Caco-2 (cell line): ENCODE measurements at regions not wholly inside any gene's neighbourhood (a gene's known extent, or its start where the extent isn't known, plus 50 kb on each side); places are given as distances from the start of the nearest gene placed in this dataset.

Experiments used
- BruUV-seq: library from RNA; stranded (reverse); fragments of 400-500 nt; replicated peaks from 2 replicates; lab custom pipeline; 2021; lab: Mats Ljungman, UMichigan
- CTCF ChIA-PET: fragments of 300-600 bp; sonication (Branson Sonifier 250); formaldehyde crosslinking; loops from one replicate; lab custom pipeline; 2022; ENCODE audit warnings: antibody characterized with exemption; lab: Charles Lee
- POLR2A ChIA-PET: fragments of 300-600 bp; sonication (Branson Sonifier 250); formaldehyde crosslinking; loops from one replicate; lab custom pipeline; 2022; ENCODE audit warnings: antibody characterized with exemption; lab: Charles Lee
- DNase-seq, 2 experiments: peaks; one replicate each; pipeline versions ENCODE4 v3.0.0 to v3.0.0-alpha.2; 2020 to 2022
- H3K27me3 ChIP-seq: replicated peaks from 2 replicates; pipeline ENCODE4 v1.6.0; 2011; ENCODE audit warnings: low read length; ENCODE audit not compliant: control insufficient read depth, insufficient read depth
- H3K36me3 ChIP-seq: 2 replicates; pipeline ENCODE4 v1.5.1; 2011; ENCODE audit warnings: low read length; ENCODE audit not compliant: control insufficient read depth, insufficient read depth
- H3K4me1 ChIP-seq: fragments of 250-450 bp; sonication (Bioruptor Pico); 2 replicates; pipeline ENCODE4 v1.5.1; 2020; ENCODE audit warnings: mild to moderate bottlenecking
- H3K4me3 ChIP-seq: 2 replicates; pipeline ENCODE4 v1.5.1; 2011; ENCODE audit warnings: low read depth, mild to moderate bottlenecking, control low read depth, low read length
- H3K9me3 ChIP-seq: fragments of 250-450 bp; sonication (Bioruptor Pico); 2 replicates; pipeline ENCODE4 v1.5.1; 2020; ENCODE audit warnings: mild to moderate bottlenecking, moderate library complexity
- H3K27ac Mint-ChIP-seq: one replicate; pipeline ENCODE4 v1.8.0; 2022; ENCODE audit warnings: mixed read lengths; ENCODE audit not compliant: unreplicated experiment
- H3K27me3 Mint-ChIP-seq: one replicate; pipeline ENCODE4 v1.8.0; 2022; ENCODE audit warnings: mixed read lengths; ENCODE audit not compliant: insufficient read depth, unreplicated experiment
- H3K36me3 Mint-ChIP-seq: one replicate; pipeline ENCODE4 v1.8.0; 2022; ENCODE audit warnings: mild to moderate bottlenecking, mixed read lengths; ENCODE audit not compliant: insufficient read depth, unreplicated experiment
- H3K4me1 Mint-ChIP-seq: one replicate; pipeline ENCODE4 v1.8.0; 2022; ENCODE audit warnings: low read depth, mixed read lengths; ENCODE audit not compliant: unreplicated experiment
- H3K4me3 Mint-ChIP-seq: one replicate; pipeline ENCODE4 v1.8.0; 2022; ENCODE audit warnings: mild to moderate bottlenecking, moderate library complexity, mixed read lengths; ENCODE audit not compliant: unreplicated experiment
- H3K9me3 Mint-ChIP-seq: one replicate; pipeline ENCODE4 v1.8.0; 2022; ENCODE audit warnings: mixed read lengths; ENCODE audit not compliant: unreplicated experiment
- intact Hi-C: fragments of 100-400 bp; cut with micrococcal nuclease; formaldehyde crosslinking; loops from one replicate; pipeline ENCODE4 v1.10.0; 2022; ENCODE audit not compliant: unreplicated experiment
- TF ChIP-seq, protein P1 (sequence below), 2 experiments: fragments of 200-600 bp in 1 of 2; IDR thresholded peaks; 1 replicate in 1 of 2; 2 replicates in 1 of 2; pipeline versions ENCODE4 v1.5.1 to v1.8.0; 2011 to 2022; ENCODE audit warnings: antibody characterized with exemption in 1 of 2, control low read depth in 1 of 2, inconsistent platforms in 1 of 2, low read depth in 1 of 2, low read length in 1 of 2, mild to moderate bottlenecking in 1 of 2, moderate library complexity in 1 of 2; ENCODE audit not compliant: insufficient read depth in 1 of 2, severe bottlenecking in 1 of 2, unreplicated experiment in 1 of 2

DNA sequence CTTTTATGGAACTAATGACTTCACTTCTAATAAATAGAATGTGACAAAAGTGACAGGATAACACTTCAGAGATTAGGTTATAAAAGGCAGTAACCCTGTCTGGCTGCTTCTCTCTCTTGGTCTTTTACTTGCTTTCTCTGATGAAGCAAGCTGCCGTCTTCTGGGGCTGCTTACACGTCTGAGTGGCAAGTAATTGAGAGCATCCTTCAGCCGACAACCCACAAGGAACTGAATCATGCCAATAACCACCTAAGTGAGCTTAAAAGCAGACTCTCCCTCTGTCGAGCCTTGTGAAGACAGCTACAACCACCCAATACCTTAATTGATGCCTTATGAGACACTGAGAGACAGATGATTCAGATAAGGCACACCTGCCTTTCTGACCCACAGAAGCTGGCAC, 1091.2 kb downstream of the SLITRK1 start:
- Mint-ChIP-seq H3K4me1 (no peaks in the 10 kb centered on the region), H3K4me3 (no peak overlapping the region), H3K9me3 (no peaks in the 10 kb centered on the region), H3K27me3 (no peaks in the 10 kb centered on the region), H3K27ac (no peak overlapping the region), H3K36me3 (no peaks in the 10 kb centered on the region)
- H3K9me3 ChIP-seq, result no peaks in the 10 kb centered on the region
- intact Hi-C loops, result no loop called here
- DNase-seq, result no peak
- H3K36me3 ChIP-seq, result no peaks in the 10 kb centered on the region
- H3K4me1 ChIP-seq, result no peaks in the 10 kb centered on the region
- CTCF ChIA-PET, result interaction anchor here (0.6 kb wide), 1 partner anchor 71 kb away, joined by 3 read pairs; no protein-coding TSS in a partner anchor
- H3K27me3 ChIP-seq, result no peaks in the 10 kb centered on the region
- H3K4me3 ChIP-seq, result no peak overlapping the region
- no TSS peak for BruUV-seq
- POLR2A ChIA-PET, result no interaction called here
- TF ChIP-seq, protein P1, sequence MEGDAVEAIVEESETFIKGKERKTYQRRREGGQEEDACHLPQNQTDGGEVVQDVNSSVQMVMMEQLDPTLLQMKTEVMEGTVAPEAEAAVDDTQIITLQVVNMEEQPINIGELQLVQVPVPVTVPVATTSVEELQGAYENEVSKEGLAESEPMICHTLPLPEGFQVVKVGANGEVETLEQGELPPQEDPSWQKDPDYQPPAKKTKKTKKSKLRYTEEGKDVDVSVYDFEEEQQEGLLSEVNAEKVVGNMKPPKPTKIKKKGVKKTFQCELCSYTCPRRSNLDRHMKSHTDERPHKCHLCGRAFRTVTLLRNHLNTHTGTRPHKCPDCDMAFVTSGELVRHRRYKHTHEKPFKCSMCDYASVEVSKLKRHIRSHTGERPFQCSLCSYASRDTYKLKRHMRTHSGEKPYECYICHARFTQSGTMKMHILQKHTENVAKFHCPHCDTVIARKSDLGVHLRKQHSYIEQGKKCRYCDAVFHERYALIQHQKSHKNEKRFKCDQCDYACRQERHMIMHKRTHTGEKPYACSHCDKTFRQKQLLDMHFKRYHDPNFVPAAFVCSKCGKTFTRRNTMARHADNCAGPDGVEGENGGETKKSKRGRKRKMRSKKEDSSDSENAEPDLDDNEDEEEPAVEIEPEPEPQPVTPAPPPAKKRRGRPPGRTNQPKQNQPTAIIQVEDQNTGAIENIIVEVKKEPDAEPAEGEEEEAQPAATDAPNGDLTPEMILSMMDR (IDR thresholded peaks at IDR 0.05; ENCODE audit: insufficient read depth in 1 of 2, low read depth in 1 of 2, low read length in 1 of 2, severe bottlenecking in 1 of 2, unreplicated experiment in 1 of 2), result no peak

DNA sequence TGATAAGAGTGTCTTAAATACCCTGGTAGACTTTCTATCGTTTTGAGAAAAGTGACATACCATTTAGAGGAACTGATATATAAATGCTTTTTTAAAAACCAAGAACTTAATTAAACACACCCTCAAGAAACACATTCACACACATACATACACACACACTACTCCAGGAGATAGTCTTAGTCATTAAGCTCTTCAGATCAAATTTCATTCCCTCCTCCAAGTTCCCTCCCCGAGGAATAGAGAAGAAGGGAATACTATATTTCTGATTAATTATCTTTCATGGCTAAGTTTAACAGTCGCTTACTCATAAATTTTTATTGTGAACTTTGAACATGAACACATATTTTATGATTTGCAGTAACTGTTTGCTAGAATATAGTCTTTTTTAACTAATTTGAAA, 1109.5 kb downstream of the SLITRK1 start:
- no peak for DNase-seq
- CTCF ChIA-PET, result no interaction called here

GRCh38 chr13:82766732-82767321, 1115.4 kb downstream of the SLITRK1 start:
- H3K9me3 Mint-ChIP-seq, result no peaks in the 10 kb centered on the region
- ChIA-PET CTCF (no interaction called here), POLR2A (no interaction called here)
- Histone ChIP-seq H3K4me1 (no peaks in the 10 kb centered on the region), H3K9me3 (peaks cover 2% of the 10 kb centered on the region; the same call in 1 of the 2 replicates), H3K4me3 (no peak overlapping the region), H3K27me3 (no peaks in the 10 kb centered on the region), H3K36me3 (no peaks in the 10 kb centered on the region)
- BruUV-seq, result no TSS peak
- no peak for DNase-seq
- H3K27me3 Mint-ChIP-seq, result no peaks in the 10 kb centered on the region
- H3K4me3 Mint-ChIP-seq, result no peak overlapping the region
- TF ChIP-seq, protein P1 (IDR thresholded peaks at IDR 0.05; ENCODE audit: insufficient read depth in 1 of 2, low read depth in 1 of 2, low read length in 1 of 2, severe bottlenecking in 1 of 2, unreplicated experiment in 1 of 2), result no peak
- intact Hi-C loops, result no loop called here
- H3K27ac Mint-ChIP-seq, result no peak overlapping the region
- H3K36me3 Mint-ChIP-seq, result no peaks in the 10 kb centered on the region
- no peaks in the 10 kb centered on the region for H3K4me1 Mint-ChIP-seq

More for the DNA sequence above, 1109.5 kb downstream of the SLITRK1 start:
- TF ChIP-seq, protein P1 (IDR thresholded peaks at IDR 0.05; ENCODE audit: insufficient read depth in 1 of 2, low read depth in 1 of 2, low read length in 1 of 2, severe bottlenecking in 1 of 2, unreplicated experiment in 1 of 2), result no peak
- no peak overlapping the region for H3K4me3 ChIP-seq
- no peaks in the 10 kb centered on the region for H3K4me1 ChIP-seq
- H3K4me1 Mint-ChIP-seq, result no peaks in the 10 kb centered on the region
- no peaks in the 10 kb centered on the region for H3K27me3 ChIP-seq
- no peaks in the 10 kb centered on the region for H3K27me3 Mint-ChIP-seq
- no TSS peak for BruUV-seq
- H3K4me3 Mint-ChIP-seq, result no peak overlapping the region
- H3K9me3 ChIP-seq, result 0 out of 2 replicates have a peak, but pooled peaks cover 2% of the 10 kb centered on the region
- POLR2A ChIA-PET, result no interaction called here
- intact Hi-C loops, result no loop called here
- H3K36me3 Mint-ChIP-seq, result no peaks in the 10 kb centered on the region
- H3K27ac Mint-ChIP-seq, result no peak overlapping the region
- no peaks in the 10 kb centered on the region for H3K36me3 ChIP-seq
- no peaks in the 10 kb centered on the region for H3K9me3 Mint-ChIP-seq
